ENCODE measurements at regions not wholly inside any gene's neighbourhood (a gene's known extent, or its start where the extent isn't known, plus 50 kb on each side); places are given as distances from the start of the nearest gene placed in this dataset.
"Not testable (repeated sequence)": the region's sequence is repeated elsewhere in the genome, so short reads cannot be mapped to it uniquely, and the experiment has no call there.

- H2BK15ac ChIP-seq (ENCODE audit: low read length); H2BK5ac ChIP-seq (ENCODE audit: low read depth, low read length); H2AK5ac ChIP-seq (ENCODE audit: low read depth, low read length); H3K4me1 ChIP-seq (replicated peaks in 1 of 4; ENCODE audit: control insufficient read depth in 3 of 4, insufficient read depth in 4 of 4, low read length in 3 of 4); H3K4me3 ChIP-seq (ENCODE audit: extremely low read depth in 1 of 4, insufficient read depth in 2 of 4, low read depth in 3 of 4, low read length in 4 of 4); H3K79me1 ChIP-seq (ENCODE audit: low read depth, low read length); H4K8ac ChIP-seq (ENCODE audit: extremely low read depth, insufficient read depth, low read length); H3K23me2 ChIP-seq (ENCODE audit: low read depth, low read length); H3K18ac ChIP-seq (ENCODE audit: extremely low read depth, low read length); POLR2A ChIA-PET (ENCODE audit: partially characterized antibody); H3K27ac ChIP-seq (ENCODE audit: low read depth, low read length); H3K56ac ChIP-seq (replicated peaks; ENCODE audit: insufficient read length, low read depth, low read length); H3K14ac ChIP-seq (ENCODE audit: insufficient read length); H3K23ac ChIP-seq (ENCODE audit: insufficient read length); H3K9ac ChIP-seq (replicated peaks in 1 of 4; ENCODE audit: extremely low read depth in 1 of 4, low read depth in 3 of 4, low read length in 3 of 4); DNase-seq (ENCODE audit: low read depth in 1 of 2, low spot score in 2 of 2); H3K4ac ChIP-seq (replicated peaks; ENCODE audit: insufficient read length, low read depth, low read length); H3K9me3 ChIP-seq (ENCODE audit: insufficient read depth in 2 of 2, low read depth in 1 of 2, low read length in 1 of 2); H2AFZ ChIP-seq (ENCODE audit: low read length); H3K79me2 ChIP-seq (ENCODE audit: control insufficient read depth in 1 of 2, insufficient read depth in 2 of 2, low read length in 2 of 2); H4K5ac ChIP-seq (ENCODE audit: insufficient read length, low read depth, low read length); H2BK12ac ChIP-seq (ENCODE audit: low read depth, low read length); CTCF ChIA-PET (ENCODE audit: partially characterized antibody); FAIRE-seq; H3K4me2 ChIP-seq (ENCODE audit: insufficient read depth in 1 of 2, low read depth in 2 of 2, low read length in 2 of 2); H2BK20ac ChIP-seq (ENCODE audit: low read length); H3K27me3 ChIP-seq (replicated peaks in 1 of 4; ENCODE audit: control insufficient read depth in 3 of 4, extremely low read depth in 1 of 4, insufficient read depth in 3 of 4, low read length in 3 of 4); H2BK120ac ChIP-seq (replicated peaks; ENCODE audit: low read depth, low read length); H4K20me1 ChIP-seq (replicated peaks in 1 of 2; ENCODE audit: control insufficient read depth in 1 of 2, insufficient read depth in 2 of 2, low read length in 2 of 2); H3K36me3 ChIP-seq (ENCODE audit: control insufficient read depth in 2 of 4, insufficient read depth in 4 of 4, low read length in 3 of 4); H4K91ac ChIP-seq (replicated peaks; ENCODE audit: insufficient read length, low read length): not testable (repeated sequence)
Measured at GRCh38 chr3:20989653-20990052, 761.4 kb downstream of the ZNF385D start.
